HCT116 (cell line): ENCODE measurements at regions not wholly inside any gene's neighbourhood (a gene's known extent, or its start where the extent isn't known, plus 50 kb on each side); places are given as distances from the start of the nearest gene placed in this dataset.

Experiments used
- ATAC-seq: fragments of 200-7000 bp; cut with Tn5 transposase; 2 replicates; pipeline ENCODE4 v1.9.1; 2020; ENCODE audit warnings: mild to moderate bottlenecking, moderate library complexity
- BruUV-seq: library from RNA; stranded (reverse); fragments of 400-500 nt; replicated peaks from 2 replicates; lab custom pipeline; 2021; lab: Mats Ljungman, UMichigan
- CTCF ChIA-PET: fragments of 300-600 bp; sonication (Branson Sonifier 250); formaldehyde crosslinking; loops from one replicate; lab custom pipeline; 2021; ENCODE audit warnings: antibody characterized with exemption; lab: Charles Lee
- POLR2A ChIA-PET: fragments of 300-600, 350-600 bp; sonication (Branson Sonifier 250); formaldehyde crosslinking; loops from one replicate; lab custom pipeline; 2021; ENCODE audit warnings: antibody characterized with exemption; lab: Charles Lee
- RAD21 ChIA-PET, 2 experiments: fragments of 300-600 bp; sonication (Branson Sonifier 250); formaldehyde crosslinking; loops; one replicate each; lab custom pipeline; 2023; ENCODE audit warnings: low total read pairs in 2 of 2; ENCODE audit not compliant: uncharacterized antibody in 2 of 2, unreplicated experiment in 2 of 2, low non-redundant PET in 1 of 2; lab: Charles Lee
- DNase-seq: peaks from one replicate; pipeline ENCODE4 v3.0.0-alpha.2; 2010; ENCODE audit warnings: low read depth, low spot score
- H2AFZ ChIP-seq: fragments of 200-600 bp; shearing (Covaris generic), sonication (generic); 2 replicates; pipeline ENCODE4 v1.6.1; 2017; ENCODE audit warnings: low read depth, mixed run types, mixed read lengths, antibody characterized with exemption, low read length; ENCODE audit not compliant: poor library complexity, severe bottlenecking
- H3K27ac ChIP-seq: 2 replicates; pipeline ENCODE4 v1.5.1; 2012; ENCODE audit warnings: low read depth, low read length
- H3K27me3 ChIP-seq: fragments of 200-600 bp; sonication (generic); 2 replicates; pipeline ENCODE4 v1.6.1; 2016; ENCODE audit warnings: mixed run types, low read length, mixed read lengths; ENCODE audit not compliant: insufficient read depth
- H3K36me3 ChIP-seq, 2 experiments: fragments of 200-500 bp in 1 of 2; fragments of 200-600 bp in 1 of 2; sonication (Bioruptor generic) in 1 of 2; sonication (generic) in 1 of 2; 2 replicates each; pipeline versions ENCODE4 v1.5.1 to v1.6.1; 2014 to 2016; ENCODE audit warnings: low read length in 2 of 2, inconsistent platforms in 1 of 2, mixed read lengths in 1 of 2, mixed run types in 1 of 2; ENCODE audit not compliant: insufficient read depth in 2 of 2, control insufficient read depth in 1 of 2
- H3K4me1 ChIP-seq, 2 experiments: fragments of 200-600 bp in 1 of 2; sonication (generic) in 1 of 2; 2 replicates each; pipeline versions ENCODE4 v1.5.1 to v1.6.1; 2012 to 2017; ENCODE audit warnings: low read length in 2 of 2, inconsistent platforms in 1 of 2, mild to moderate bottlenecking in 1 of 2, mixed read lengths in 1 of 2, mixed run types in 1 of 2, moderate library complexity in 1 of 2; ENCODE audit not compliant: insufficient read depth in 2 of 2, control insufficient read depth in 1 of 2
- H3K4me2 ChIP-seq: fragments of 200-600 bp; sonication (generic); 2 replicates; pipeline ENCODE4 v1.6.1; 2017; ENCODE audit warnings: mixed run types, low read length, mixed read lengths
- H3K4me3 ChIP-seq, 2 experiments: fragments of 200-600 bp in 1 of 2; sonication (generic) in 1 of 2; replicated peaks in 1 of 2; 2 replicates each; pipeline ENCODE4 v1.5.1; 2011 to 2016; ENCODE audit warnings: low read length in 2 of 2, control low read depth in 1 of 2, low read depth in 1 of 2, mild to moderate bottlenecking in 1 of 2, mixed read lengths in 1 of 2, mixed run types in 1 of 2
- H3K79me2 ChIP-seq: fragments of 200-600 bp; sonication (generic); 2 replicates; pipeline ENCODE4 v1.6.1; 2017; ENCODE audit warnings: mild to moderate bottlenecking, mixed run types, low read length, moderate library complexity, mixed read lengths; ENCODE audit not compliant: insufficient read depth
- H3K9ac ChIP-seq: fragments of 200-600 bp; sonication (generic); 2 replicates; pipeline ENCODE4 v1.6.1; 2016; ENCODE audit warnings: low read length, mixed read lengths
- H3K9me2 ChIP-seq: fragments of 200-600 bp; sonication (generic), shearing (Covaris generic); 2 replicates; pipeline ENCODE4 v1.6.1; 2017; ENCODE audit warnings: mixed run types, mild to moderate bottlenecking, moderate library complexity; ENCODE audit not compliant: insufficient read depth
- H3K9me3 ChIP-seq, 2 experiments: fragments of 200-500 bp in 1 of 2; fragments of 200-600 bp in 1 of 2; sonication (Bioruptor generic) in 1 of 2; sonication (generic) in 1 of 2; 2 replicates each; pipeline ENCODE4 v1.6.1; 2014 to 2017; ENCODE audit warnings: low read length in 2 of 2, mixed read lengths in 2 of 2, inconsistent platforms in 1 of 2, low read depth in 1 of 2, mild to moderate bottlenecking in 1 of 2, mixed run types in 1 of 2, moderate library complexity in 1 of 2; ENCODE audit not compliant: control insufficient read depth in 1 of 2, insufficient read depth in 1 of 2
- H4K20me1 ChIP-seq: fragments of 200-600 bp; sonication (generic), shearing (Covaris generic); 2 replicates; pipeline ENCODE4 v1.6.1; 2017; ENCODE audit warnings: mixed run types, mild to moderate bottlenecking, moderate library complexity; ENCODE audit not compliant: insufficient read depth
- ATF3 ChIP-seq: IDR thresholded peaks from 2 replicates; pipeline ENCODE4 v1.6.1; 2012
- CBX3 ChIP-seq: IDR thresholded peaks from 2 replicates; pipeline ENCODE4 v1.6.1; 2012; ENCODE audit warnings: low read depth
- EGR1 ChIP-seq: IDR thresholded peaks from 2 replicates; pipeline ENCODE4 v1.6.1; 2012; ENCODE audit warnings: low read depth
- ELF1 ChIP-seq: IDR thresholded peaks from 2 replicates; pipeline ENCODE4 v1.6.1; 2012; ENCODE audit warnings: low read depth, borderline replicate concordance
- EZH2 ChIP-seq: fragments of 200-600 bp; sonication (generic); IDR thresholded peaks from 2 replicates; pipeline ENCODE4 v1.6.1; 2017; ENCODE audit warnings: antibody characterized with exemption, mixed run types
- FOSL1 ChIP-seq: IDR thresholded peaks from 2 replicates; pipeline ENCODE4 v1.6.1; 2012; ENCODE audit warnings: low read depth
- POLR2A ChIP-seq: IDR thresholded peaks from 2 replicates; pipeline ENCODE4 v1.7.0; 2011; ENCODE audit warnings: borderline replicate concordance; ENCODE audit not compliant: insufficient read depth, insufficient read length; ENCODE audit errors: extremely low read depth
- POLR2AphosphoS5 ChIP-seq: IDR thresholded peaks from 2 replicates; pipeline ENCODE4 v1.6.1; 2011; ENCODE audit warnings: mild to moderate bottlenecking, low read depth, low read length, moderate library complexity
- TCF7L2 ChIP-seq: IDR thresholded peaks from 2 replicates; pipeline ENCODE4 v1.7.0; 2011; ENCODE audit warnings: borderline replicate concordance, inconsistent platforms; ENCODE audit not compliant: insufficient read depth, insufficient read length; ENCODE audit errors: extremely low read depth
- YY1 ChIP-seq: IDR thresholded peaks from 2 replicates; pipeline ENCODE4 v1.6.1; 2011; ENCODE audit warnings: low read length, low read depth, moderate library complexity, mild to moderate bottlenecking; ENCODE audit not compliant: insufficient replicate concordance; ENCODE audit errors: extremely low read depth
- ZBTB33 ChIP-seq: IDR thresholded peaks from 2 replicates; pipeline ENCODE4 v1.6.1; 2011; ENCODE audit warnings: mild to moderate bottlenecking, low read length, moderate library complexity; ENCODE audit not compliant: insufficient replicate concordance; ENCODE audit errors: extremely low read depth
- ZFX ChIP-seq: fragments of 450-650 bp; IDR thresholded peaks from 2 replicates; pipeline ENCODE4 v1.6.1; 2017
- ZNF274 ChIP-seq: fragments of 200-500 bp; sonication (Bioruptor generic); IDR thresholded peaks from 2 replicates; pipeline ENCODE4 v1.6.1; 2014; ENCODE audit warnings: mild to moderate bottlenecking, low read depth, low read length, inconsistent platforms
- intact Hi-C: fragments of 100-400 bp; cut with micrococcal nuclease; formaldehyde crosslinking; loops from 2 replicates; pipeline ENCODE4 v1.10.0; 2022

GRCh38 chr13:60629158-60629557, 232.1 kb downstream of the TDRD3 start:
- Histone ChIP-seq H3K4me1 (no peaks in the 10 kb centered on the region), H3K4me3 (no peak overlapping the region), H3K9ac (no peak overlapping the region), H3K27ac (no peak overlapping the region), H2AFZ (no peak overlapping the region), H3K9me2 (no peaks in the 10 kb centered on the region), H3K36me3 (no peaks in the 10 kb centered on the region), H3K4me2 (no peak overlapping the region), H4K20me1 (no peaks in the 10 kb centered on the region), H3K79me2 (no peaks in the 10 kb centered on the region), H3K9me3 (no peaks in the 10 kb centered on the region), H3K27me3 (peaks cover 14% of the 10 kb centered on the region)
- DNase-seq (no peak), ATAC-seq (no peak)
- intact Hi-C loops = loop anchor here (1.0 to 5.0 kb wide), 3 partner anchors 52 to 1323 kb away; no protein-coding TSS in a partner anchor
- ChIA-PET CTCF (interaction anchor here (1.5 kb wide), 1 partner anchor 1325 kb away, joined by 4 read pairs; no protein-coding TSS in a partner anchor), RAD21 (no interaction called here), POLR2A (no interaction called here)
- TF ChIP-seq CBX3 (no peak), POLR2AphosphoS5 (no peak), ATF3 (no peak), TCF7L2 (no peak), ZNF274 (no peak), ELF1 (no peak), ZFX (no peak), ZBTB33 (no peak), EZH2 (no peak), FOSL1 (no peak), POLR2A (no peak), EGR1 (no peak), YY1 (no peak)
- no TSS peak for BruUV-seq
